AG09319 (cell line): ENCODE measurements at regions not wholly inside any gene's neighbourhood (a gene's known extent, or its start where the extent isn't known, plus 50 kb on each side); places are given as distances from the start of the nearest gene placed in this dataset.

Experiments
- DNase-seq: peaks from one replicate; pipeline ENCODE4 v3.0.0-alpha.2; 2010; ENCODE audit warnings: low read depth; ENCODE audit errors: extremely low read depth
- CTCF ChIP-seq: IDR thresholded peaks from 2 replicates; pipeline ENCODE4 v1.5.1; 2011; ENCODE audit warnings: low read depth, mild to moderate bottlenecking, inconsistent platforms, low read length, moderate library complexity

DNA sequence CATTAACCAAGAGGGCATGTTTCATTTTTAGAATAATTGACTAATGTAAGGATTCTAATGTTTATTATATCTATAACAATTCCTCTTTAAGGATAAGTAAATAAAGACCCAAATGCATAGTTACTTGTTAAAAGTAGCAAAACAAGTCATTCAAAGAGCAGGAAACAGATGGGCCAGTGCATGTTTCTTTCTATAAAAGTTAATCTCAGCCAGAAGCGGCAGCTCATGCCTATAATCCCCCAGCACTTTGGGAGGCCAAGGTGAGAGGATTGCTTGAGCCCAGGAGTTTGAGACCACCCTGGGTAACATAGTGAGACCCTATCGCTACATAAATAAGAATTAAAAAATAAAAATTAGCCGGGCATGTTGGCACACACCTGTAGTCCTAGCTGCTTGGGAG lies 391.0 kb upstream of the RGS6 start:
- TF ChIP-seq CTCF = no peak
- no peak for DNase-seq

- TF ChIP-seq CTCF = no peak
- no peak for DNase-seq
These were observed 390.1 kb upstream of the RGS6 start for GRCh38 chr14:71541973-71542690.

GRCh38 chr14:71549421-71550050 lies 382.7 kb upstream of the RGS6 start:
- DNase-seq = no peak
- no peak for TF ChIP-seq CTCF

- no peak for DNase-seq
- no peak for TF ChIP-seq CTCF
These were observed 381.9 kb upstream of the RGS6 start for GRCh38 chr14:71550367-71550766.

DNA sequence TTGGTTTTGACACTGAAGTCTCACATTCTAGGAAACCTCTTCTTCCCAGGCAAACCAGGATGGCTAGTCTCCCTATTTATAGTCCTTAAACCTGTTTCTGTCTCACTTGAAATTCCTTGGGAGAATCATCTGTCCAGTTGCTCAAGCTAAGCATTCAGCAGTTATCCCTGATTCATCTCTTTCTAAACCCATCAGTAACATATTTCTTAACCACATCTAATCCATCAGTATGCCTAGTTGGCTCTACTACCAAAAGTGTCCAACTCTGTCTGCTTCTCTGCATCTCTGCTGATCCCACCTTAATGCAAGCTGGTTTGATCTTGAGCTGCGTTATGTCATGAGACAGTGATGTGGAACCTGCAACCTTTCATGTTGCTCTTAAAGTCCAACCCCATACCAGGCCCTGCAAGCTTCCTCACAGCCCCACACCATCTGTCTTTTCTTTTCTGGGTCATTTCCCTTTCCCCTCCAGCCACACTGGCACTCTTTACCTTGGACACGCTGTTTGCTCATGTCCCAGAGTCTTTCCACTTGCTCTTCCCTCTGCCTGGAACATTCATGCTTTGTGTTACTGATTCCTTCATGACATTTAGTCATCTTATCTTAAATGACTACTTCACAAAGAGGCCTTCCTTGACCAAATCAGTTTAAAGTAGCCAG lies 380.8 kb upstream of the RGS6 start:
- peak; percentile 39 for DNase-seq
- no peak for TF ChIP-seq CTCF

GRCh38 chr14:71552809-71553208 lies 379.4 kb upstream of the RGS6 start:
- no peak for DNase-seq
- no peak for TF ChIP-seq CTCF

- no peak for DNase-seq
- no peak for TF ChIP-seq CTCF
These were observed 378.4 kb upstream of the RGS6 start for GRCh38 chr14:71553779-71554178.
